NCI-H524 treated with DMSO at 0.1 percent for 48 hours (cell line): ENCODE measurements at regions not wholly inside any gene's neighbourhood (a gene's known extent, or its start where the extent isn't known, plus 50 kb on each side); places are given as distances from the start of the nearest gene placed in this dataset.
"Not testable (repeated sequence)": the region's sequence is repeated elsewhere in the genome, so short reads cannot be mapped to it uniquely, and the experiment has no call there.

ENCODE experiments used
- DNase-seq: peaks from one replicate; lab custom pipeline; 2025; lab: John Stamatoyannopoulos, UW

GRCh38 chr3:160047876-160048275, 59.2 kb downstream of the IL12A start:
- no peak for DNase-seq

GRCh38 chr3:160049038-160049437, 60.4 kb downstream of the IL12A start:
- DNase-seq: no peak

GRCh38 chr3:160049565-160049964, 60.9 kb downstream of the IL12A start:
- DNase-seq: no peak

GRCh38 chr3:160049988-160050387, 61.4 kb downstream of the IL12A start:
- DNase-seq: no peak

- no peak for DNase-seq
Measured at GRCh38 chr3:160052385-160053047, 63.9 kb downstream of the IL12A start.

GRCh38 chr3:160053048-160053391, 64.4 kb downstream of the IL12A start:
- no peak for DNase-seq

GRCh38 chr3:160054862-160055261, 66.2 kb downstream of the IL12A start:
- not testable (repeated sequence) for DNase-seq

GRCh38 chr3:160055659-160056058, 67.0 kb downstream of the IL12A start:
- no peak for DNase-seq

- no peak for DNase-seq
Measured at GRCh38 chr3:160057331-160057730, 68.7 kb downstream of the IL12A start.

GRCh38 chr3:160060409-160061027, 71.9 kb downstream of the IL12A start:
- no peak for DNase-seq

- DNase-seq: no peak
Measured at GRCh38 chr3:160061525-160061924, 72.9 kb downstream of the IL12A start.

- no peak for DNase-seq
Measured at GRCh38 chr3:160065282-160065681, 76.6 kb downstream of the IL12A start.

GRCh38 chr3:160065786-160066185, 77.2 kb downstream of the IL12A start:
- DNase-seq: no peak

GRCh38 chr3:160069986-160070385, 81.4 kb downstream of the IL12A start:
- DNase-seq: no peak

GRCh38 chr3:160076519-160076918, 87.9 kb downstream of the IL12A start:
- no peak for DNase-seq

GRCh38 chr3:160078533-160078932, 89.9 kb downstream of the IL12A start:
- peak; percentile 66 for DNase-seq

GRCh38 chr3:160081958-160082533, 93.4 kb downstream of the IL12A start:
- no peak for DNase-seq

- DNase-seq: no peak
Measured at GRCh38 chr3:160084998-160085397, 96.4 kb downstream of the IL12A start.

- DNase-seq: no peak
Measured at GRCh38 chr3:160088492-160089137, 100.0 kb downstream of the IL12A start.

GRCh38 chr3:160090653-160091052, 102.0 kb downstream of the IL12A start:
- no peak for DNase-seq

- no peak for DNase-seq
Measured at GRCh38 chr3:160091441-160091840, 102.8 kb downstream of the IL12A start.

- DNase-seq: no peak
Measured at GRCh38 chr3:160092760-160093159, 104.1 kb downstream of the IL12A start.

- no peak for DNase-seq
Measured at GRCh38 chr3:160094562-160094961, 105.9 kb downstream of the IL12A start.
